Central memory CD4-positive, alpha-beta T cell (primary cell): ENCODE measurements at regions not wholly inside any gene's neighbourhood (a gene's known extent, or its start where the extent isn't known, plus 50 kb on each side); places are given as distances from the start of the nearest gene placed in this dataset.

Experiments
- DNase-seq: peaks from one replicate; pipeline ENCODE4 v3.0.0; 2022

DNA sequence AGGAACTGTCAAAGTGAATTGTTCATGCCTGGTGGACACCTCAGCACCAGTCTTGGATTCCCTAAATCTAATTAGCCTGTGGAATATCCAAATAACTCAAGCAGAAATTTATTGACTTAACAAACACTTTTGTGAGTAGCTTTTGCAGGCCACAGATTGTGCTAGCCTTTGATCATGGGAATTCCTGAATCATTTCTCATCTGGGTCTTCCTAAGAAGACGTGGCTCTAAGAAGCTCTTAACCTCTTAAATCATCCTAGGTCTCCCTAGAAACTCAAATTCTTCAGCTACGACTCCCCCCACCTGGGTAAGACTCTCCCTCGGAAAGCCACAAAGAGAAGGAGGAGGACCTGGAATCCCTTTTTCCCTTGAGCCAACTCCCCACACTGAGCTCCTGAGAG, 53.8 kb upstream of the PSEN2 start:
- no peak for DNase-seq

DNA sequence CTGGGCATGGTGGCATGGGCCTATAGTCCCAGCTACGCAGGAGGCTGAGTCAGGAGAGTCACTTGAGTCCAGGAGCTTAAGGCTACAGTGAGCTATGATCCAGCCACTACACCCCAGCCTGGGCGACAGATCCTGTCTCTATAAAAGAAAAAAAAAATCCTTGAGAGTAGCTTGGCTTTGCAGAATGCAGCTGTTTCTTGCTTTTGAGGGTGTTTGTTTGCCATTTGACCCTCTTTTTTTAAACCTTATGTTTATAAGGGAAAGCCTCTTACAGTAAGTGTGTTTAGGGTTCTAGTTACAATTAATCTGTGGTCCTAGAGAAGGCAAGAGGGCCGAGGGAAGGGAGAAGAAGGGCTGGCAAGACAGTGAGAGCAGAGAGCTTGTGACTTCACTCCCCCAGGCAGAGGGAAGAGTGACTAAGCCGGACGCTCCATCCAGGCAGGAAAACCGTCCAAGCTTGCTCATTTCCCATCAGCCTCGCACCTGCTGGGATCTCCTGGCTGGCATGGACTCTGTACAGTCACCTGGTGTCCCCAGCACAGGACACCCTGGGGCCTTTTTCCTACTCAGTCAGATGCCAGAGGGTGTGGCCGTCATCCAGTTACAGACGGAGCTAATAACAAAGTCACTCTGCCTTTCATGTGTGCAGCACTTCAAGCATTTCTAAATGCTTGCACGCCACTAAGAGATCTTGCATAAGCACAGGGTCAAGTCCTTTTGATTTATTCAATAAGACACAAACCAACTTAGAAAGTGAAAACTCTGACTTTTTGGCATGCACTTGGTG, 55.5 kb upstream of the PSEN2 start:
- no peak for DNase-seq

DNA sequence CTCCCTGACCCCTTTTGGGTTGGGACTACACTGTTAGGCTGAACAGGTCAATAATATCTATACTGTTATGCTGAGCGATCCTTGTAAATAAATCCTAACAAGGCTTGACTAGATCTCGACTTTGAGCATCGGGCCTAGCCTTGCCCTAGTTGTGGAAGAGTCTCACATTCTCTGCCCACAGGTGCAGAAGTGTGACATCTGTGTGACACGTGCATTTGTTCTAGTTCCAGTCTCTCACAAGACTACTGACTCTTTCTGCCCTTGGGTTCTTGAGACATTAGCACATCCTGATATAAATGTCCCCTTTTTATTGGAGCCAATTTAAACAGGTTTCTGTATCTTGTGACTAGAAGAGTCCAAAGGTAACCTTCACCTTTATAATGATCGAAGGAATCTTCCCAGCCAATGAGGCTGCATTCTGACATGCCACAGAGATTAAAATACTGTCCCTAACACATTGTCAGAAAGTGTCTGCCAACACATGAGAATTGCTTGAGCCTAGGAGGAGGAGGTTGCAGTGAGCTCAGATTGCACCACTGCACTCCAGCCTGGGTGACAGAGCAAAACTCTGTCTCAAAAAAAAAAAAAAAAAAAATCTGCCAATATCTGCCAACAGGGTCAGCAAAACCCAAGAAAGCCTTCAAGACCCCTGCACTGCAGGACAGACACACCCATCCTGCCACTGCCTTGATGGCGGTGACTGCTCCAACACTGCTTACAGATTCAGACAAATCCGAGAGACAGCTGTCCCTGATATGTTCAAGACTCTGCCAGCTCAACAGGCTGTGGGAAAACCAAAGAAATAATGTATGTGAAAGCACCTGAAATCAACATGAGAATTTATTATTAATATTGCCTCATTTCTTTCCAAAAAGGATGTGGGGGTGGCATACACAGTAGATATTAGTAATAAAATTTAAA, 56.5 kb upstream of the PSEN2 start:
- DNase-seq = no peak

DNA sequence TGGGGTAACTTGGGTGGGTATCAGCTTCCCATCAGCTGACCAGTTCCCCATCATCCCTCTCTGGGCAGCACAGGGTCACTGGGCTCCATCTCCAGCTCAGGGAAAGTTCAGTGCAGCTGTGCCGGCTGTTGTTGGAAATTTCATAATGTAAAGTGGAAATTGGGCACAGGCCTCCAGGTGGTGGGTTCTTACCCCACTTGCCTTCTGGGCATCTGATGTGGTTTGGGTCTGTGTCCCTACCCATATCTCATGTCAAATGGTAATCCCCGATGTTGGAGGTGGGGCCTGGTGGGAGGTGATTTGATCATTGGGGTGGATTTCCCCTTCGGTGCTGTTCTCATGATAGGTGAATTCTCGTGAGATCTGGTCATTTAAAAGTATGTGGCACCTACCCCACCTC, 59.7 kb upstream of the PSEN2 start:
- no peak for DNase-seq

DNA sequence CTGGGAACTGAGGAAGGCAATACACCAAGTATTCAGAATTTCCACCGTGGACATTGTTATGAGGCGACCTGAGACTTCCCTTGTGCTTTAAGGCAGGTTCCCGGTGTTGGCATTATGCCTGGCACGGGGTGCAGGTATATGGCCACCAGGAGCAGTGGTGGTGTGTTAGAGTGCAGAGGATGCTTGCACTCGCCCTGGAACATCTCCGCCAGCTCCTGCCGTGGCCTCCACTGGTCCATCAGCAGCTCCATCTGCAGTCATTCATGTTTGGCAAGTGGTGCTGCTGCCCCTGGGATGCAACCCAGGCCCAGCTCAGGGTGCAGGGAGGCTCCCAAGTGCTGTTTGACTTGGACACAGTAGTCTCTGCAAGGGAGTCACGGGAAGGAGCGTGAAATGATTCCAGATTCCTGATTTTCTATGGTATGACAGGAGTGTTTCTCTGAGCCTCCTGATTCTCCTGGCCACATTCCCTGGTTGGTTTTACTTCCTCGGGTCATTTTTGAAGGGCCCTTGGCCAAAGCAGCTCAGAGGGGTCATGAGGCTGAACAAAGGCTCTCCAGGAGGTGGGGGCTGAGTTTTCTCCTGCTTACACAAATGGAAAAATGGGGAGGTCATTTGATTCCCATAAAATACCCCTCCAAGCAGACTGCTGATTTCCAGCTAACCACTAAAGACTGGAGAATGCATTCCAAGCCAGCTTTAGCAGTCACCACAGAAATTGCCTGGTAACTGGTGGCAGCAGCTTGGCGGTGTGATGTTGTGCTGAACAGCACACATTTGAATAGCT, 60.4 kb upstream of the PSEN2 start:
- no peak for DNase-seq

DNA sequence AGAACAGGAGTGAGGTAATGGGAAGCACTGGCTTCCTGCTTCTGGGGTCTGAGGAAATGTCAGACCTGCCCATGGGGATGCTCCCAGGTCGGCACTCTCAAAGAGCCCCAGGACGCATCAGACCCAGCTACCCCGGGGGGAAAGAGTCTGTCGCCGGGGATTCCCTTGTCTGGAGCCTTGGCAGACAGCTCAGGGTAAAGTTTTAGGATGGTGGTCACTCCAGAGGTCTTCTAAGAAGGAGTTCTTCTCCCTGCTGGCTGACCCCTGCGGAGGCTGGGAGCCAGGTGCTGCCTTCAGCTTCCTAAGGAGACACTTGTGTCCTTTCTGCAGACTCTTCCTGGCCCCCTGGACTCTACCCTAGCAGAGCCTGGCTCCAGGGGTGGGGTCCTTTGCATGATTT, 61.9 kb upstream of the PSEN2 start:
- no peak for DNase-seq

DNA sequence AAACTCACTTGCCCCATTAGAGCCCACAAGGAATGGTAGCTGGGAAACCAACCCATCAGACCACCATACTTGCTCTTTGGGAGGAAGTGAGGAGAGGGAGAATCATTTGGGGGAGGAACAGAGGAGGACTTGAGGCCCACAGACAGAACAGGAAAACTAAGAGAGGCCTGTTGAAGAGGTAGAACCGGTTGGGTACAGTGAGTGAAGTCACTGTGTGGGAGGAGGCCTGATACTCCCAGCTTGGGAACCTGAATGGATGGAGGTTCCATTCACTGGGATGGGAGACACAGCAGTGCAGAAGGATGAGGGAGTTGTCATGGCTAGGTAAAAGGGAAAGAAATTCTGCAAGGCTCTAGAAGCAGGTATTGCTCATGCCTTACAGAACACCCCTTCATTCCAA, 63.4 kb upstream of the PSEN2 start:
- no peak for DNase-seq

DNA sequence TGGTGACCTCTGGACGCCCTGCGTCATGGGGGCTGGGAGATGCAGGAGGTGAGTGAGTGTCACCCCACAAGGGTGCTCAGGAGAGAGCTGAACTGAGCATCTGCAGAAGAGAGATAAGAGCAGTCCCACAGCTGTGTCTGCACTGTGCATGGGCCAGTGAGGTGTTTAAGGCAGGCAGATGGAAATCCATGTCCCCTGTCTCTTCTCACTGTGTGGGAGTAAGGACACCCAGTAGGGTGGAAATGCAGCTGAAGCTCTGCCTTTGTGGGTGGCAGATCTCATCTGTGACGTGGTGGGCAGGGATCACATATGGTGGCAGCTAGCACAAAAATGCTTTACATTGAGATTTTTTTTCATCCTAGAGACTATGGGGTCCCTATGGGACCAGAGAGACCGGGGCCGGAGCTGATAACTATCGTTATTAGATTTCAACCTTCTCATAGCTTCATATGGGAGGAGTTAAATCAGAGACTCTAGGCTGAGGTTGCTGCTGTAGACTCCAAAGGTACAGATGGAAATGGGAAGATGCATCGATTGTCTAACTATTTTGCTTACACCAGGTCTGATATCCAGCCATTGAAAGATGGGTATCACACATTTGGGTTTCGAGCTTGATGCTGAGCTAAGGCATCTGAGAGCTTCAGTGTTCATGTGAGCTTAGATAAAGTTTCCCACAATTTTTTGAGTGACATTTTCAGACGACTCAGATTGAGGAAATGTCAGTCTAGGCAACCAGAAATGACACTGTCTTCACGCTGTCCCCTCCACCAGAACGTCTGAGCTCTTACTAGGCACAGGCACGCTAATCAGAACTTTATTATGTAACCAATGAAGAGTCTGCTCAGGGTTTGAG, 65.3 kb upstream of the PSEN2 start:
- no peak for DNase-seq

DNA sequence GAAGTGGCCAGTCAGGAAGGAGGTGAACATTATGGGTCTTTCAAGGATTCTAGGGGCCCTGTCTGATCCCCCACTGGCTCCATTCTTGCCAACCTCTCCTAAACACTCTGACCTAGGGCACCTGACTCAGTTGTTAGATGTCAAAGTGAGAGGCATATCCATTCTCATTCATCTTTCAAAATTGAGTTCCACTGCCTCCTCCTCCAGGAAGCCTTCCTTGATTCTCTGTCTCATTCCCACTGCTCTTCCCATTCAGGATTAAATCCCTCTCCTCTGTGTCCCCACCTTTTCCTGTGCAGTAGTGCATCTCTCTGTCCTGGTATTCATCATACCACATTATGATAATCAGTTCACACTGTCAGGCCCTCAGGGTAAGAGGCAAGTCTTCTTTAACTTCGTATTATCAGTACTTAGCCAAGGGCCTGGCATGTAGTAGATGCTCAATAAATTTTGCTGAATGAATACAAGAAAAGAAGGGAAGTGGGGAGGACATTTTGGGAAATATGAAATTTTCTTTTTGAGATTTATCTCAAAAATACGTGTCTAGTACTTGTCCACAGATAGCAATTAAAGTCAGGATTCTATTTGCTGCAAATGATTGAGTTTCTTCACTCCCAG, 61.8 kb upstream of the ITPKB start:
- DNase-seq = no peak

DNA sequence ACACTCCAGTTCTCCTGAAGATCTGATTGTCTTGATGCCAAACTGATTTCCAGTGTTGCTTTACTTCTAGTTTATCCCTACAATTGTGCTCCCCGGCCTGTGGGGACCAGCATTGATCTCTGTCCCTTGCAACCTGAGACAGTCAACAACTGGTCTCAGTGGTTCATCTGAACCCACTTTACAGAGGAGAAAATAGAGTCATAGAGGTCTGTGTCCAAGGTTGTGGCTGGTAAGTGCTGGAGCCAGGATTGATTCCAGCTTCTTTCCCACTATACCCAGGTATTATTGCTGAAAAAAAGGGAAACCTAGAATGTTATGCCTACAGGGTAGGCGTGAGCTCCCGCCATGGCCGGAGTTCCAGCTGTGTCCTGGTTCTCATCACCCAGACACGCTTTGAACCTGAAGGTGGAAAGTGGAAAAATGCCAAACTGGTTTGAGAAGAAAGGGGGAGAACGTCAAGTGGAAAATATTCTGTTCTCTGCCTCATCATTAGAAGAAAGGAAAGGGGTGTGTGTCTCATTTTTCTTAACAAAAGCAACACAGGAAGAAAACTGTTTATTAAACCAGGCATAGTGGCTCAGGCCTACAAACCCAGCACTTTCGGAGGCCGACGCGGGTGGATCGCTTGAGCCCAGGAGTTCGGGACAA, 60.7 kb upstream of the ITPKB start:
- peak; percentile 2 for DNase-seq

DNA sequence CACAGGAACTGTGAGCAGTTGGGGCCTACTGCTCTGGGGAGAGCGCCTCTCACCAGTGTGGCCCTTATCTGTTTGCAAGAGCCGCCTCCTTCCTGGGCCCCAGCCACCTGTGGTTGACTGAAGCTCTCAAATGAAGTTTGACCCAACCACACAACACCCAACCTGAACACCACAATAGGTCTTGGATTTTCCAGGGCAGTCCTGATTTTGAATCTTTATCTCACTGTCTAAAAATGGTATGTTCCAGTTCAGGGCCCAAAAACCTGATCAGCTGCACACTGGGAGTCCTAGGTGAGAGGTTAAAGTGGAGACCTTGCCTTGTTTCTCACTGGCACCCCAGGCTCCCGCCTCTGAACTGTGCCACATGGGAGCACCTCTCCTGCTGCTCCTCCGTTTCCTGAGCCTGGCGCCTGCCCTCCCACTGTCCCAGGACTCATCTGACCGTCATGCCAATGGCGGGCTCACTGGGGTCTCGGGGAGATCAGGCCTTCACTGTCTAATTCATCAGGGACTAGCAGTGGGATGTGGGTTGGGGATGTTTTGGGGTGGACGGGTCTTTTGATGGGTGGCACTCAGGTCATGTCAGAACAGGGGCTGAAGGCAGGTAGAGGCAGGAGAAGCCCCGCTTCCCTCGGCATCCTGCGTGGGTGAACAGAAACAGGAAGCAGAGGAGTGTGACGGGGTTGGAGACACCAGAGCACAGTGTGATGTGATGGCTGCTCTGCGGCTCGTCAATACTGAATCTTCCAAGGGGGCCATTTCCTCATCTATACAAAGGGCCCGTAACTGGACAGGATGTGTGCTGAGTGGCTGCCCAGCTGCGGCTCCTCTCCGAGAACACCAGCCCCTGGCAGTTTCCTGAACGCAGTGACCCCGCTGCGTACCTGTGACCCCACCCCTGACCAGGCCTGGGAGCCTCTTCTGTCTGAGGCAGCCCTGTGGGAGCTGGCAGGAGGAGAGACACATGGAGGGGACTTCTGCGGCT, 59.6 kb upstream of the ITPKB start:
- peak; percentile 67 for DNase-seq

DNA sequence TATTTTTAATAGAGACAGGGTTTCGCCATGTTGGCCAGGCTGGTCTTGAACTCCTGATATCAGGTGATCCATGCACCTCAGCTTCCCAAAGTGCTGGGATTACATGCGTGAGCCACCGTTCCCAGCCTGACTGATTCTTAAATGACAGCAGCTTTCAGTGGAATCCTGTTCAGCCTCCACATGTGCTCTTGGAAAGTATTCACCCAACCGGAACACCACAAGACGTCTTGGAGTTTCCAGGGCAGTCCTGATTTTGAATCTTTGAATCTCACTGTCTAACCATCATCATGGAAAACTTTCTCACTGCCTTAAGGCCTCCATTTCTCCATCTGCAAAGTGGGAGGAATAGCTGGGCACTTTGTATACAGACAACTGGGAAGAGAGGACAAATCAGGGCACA, 58.1 kb upstream of the ITPKB start:
- no peak for DNase-seq

DNA sequence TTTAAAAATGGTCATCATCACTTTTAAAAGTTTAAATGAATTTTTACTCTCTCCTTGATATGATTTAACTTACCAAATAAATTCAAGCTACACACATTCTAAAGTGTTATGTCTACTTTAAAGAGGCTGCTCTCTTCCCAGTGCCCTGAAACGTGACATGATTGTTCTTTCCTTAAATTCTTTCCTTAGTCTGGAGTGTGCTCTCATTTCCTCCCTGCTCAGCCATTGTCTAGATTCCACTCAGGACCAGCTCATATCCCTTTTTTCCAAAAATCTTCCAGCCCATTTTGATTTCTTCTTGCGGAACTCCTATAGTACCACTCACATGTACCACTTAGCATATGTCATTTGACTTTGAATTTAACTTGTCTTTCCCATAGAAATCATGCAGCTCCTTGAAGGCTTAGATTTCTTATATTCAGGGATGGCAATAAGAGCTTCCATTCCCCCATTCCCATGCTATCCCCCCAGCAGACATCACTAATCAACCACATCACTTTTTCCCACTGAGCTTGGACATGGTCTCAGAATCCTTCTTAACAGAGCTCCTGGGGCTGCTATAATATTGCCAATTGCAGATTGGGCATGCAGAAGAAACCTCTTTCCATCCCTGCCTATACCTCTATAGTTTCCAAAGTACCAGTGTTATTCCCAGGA, 54.7 kb upstream of the ITPKB start:
- no peak for DNase-seq

DNA sequence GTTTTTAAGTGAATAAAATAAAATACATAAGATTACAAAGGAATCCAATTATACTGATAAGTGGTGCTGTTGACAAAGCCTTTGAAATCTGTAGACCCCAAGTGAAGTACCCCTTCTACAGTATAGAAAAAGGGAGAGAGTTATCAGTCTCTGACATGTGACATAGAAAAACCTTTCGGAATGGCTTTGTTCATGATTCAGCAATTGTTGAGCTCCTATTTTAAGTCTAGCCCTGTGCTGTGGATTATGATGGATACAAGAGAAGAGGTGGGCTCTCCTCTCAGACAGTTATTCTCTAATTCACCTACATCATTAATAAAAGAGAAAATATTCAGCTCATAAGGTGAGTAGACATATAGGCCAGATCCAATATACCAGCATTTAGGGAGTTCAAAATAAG, 53.3 kb upstream of the ITPKB start:
- no peak for DNase-seq

DNA sequence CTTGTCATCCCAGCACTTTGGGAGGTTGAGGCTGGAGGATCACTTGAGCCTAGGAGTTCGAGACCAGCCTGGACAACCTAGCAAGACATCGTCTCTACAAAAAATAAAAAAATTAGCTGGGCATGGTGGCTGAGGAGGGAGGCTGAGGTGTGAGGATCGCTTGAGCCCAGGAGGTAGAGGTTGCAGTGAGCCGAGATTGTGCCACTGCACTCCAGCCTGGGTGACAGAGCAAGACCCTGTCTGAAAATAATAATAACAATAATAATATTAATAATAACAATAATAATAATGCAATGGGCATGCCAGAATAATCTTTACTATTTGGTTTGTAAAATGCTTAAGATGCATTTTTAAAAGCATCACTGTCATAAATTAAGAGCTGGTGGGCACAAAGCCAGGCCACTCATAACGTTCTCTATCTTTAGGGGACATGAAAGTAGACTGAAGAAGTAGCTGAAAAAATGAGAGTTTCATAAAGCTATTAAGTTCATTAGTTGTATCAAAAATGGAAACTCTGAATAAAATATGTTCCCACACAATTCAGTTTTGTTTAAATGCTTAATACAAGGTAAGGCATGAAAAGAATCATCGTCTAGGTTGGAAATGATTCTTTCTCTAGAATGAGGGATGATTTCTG, 51.6 kb upstream of the ITPKB start:
- DNase-seq = no peak

DNA sequence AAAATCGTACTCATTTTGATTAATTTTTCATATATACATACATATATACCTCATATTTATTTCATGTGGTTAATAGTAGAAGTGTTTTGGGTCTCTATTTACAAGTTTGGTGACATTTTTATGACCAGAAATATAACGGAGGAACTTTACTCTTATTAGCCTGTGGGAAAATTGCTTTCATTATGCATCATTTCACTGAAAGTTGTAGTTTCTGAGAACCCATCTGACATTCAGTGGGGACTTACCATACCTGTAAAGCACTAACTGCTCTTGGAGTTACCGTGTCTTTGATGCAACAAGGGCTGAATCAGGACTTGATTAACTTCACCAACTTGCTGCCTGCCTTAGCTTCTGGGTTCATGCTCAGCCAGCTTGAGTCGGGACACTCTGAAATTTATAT, 49.9 kb upstream of the ITPKB start:
- no peak for DNase-seq
